Lower leg skin (tissue), 3 donors: ENCODE measurements at regions not wholly inside any gene's neighbourhood (a gene's known extent, or its start where the extent isn't known, plus 50 kb on each side); places are given as distances from the start of the nearest gene placed in this dataset.

ENCODE experiments used
- CTCF ChIP-seq, 3 donors: fragments of 450-650 bp; IDR thresholded peaks; one replicate each; pipeline ENCODE4 v1.5.1; 2016; ENCODE audit warnings: antibody characterized with exemption in 3 of 3, mild to moderate bottlenecking in 3 of 3, moderate library complexity in 2 of 3
- POLR2A ChIP-seq, 2 donors: fragments of 450-650 bp; IDR thresholded peaks; one replicate each; pipeline ENCODE4 v1.6.1; 2016 to 2017; ENCODE audit warnings: antibody characterized with exemption in 2 of 2, mild to moderate bottlenecking in 1 of 2, moderate library complexity in 1 of 2

GRCh38 chr7:57638666-57639065 is 188.7 kb downstream of the ZNF716 start:
- no peak for TF ChIP-seq CTCF (IDR thresholded peaks at IDR 0.05)
- no peak for TF ChIP-seq POLR2A (IDR thresholded peaks at IDR 0.05)
